Brain microvascular endothelial cell (primary cell): ENCODE measurements at regions not wholly inside any gene's neighbourhood (a gene's known extent, or its start where the extent isn't known, plus 50 kb on each side); places are given as distances from the start of the nearest gene placed in this dataset.
A peak's percentile ranks its signal among the peaks of the same experiment; 100 is the strongest.

Source experiments
- DNase-seq: peaks from one replicate; pipeline ENCODE4 v3.0.0-alpha.2; 2020
- H3K27ac ChIP-seq: fragments of 250-450 bp; sonication (Bioruptor Pico); 2 replicates; pipeline ENCODE4 v1.5.1; 2020; ENCODE audit warnings: mild to moderate bottlenecking, moderate library complexity
- H3K27me3 ChIP-seq: fragments of 250-450 bp; sonication (Bioruptor Pico); replicated peaks from 2 replicates; pipeline ENCODE4 v1.5.1; 2020; ENCODE audit warnings: mild to moderate bottlenecking
- H3K36me3 ChIP-seq: fragments of 250-450 bp; sonication (Bioruptor Pico); replicated peaks from 2 replicates; pipeline ENCODE4 v1.5.1; 2020; ENCODE audit warnings: mild to moderate bottlenecking
- H3K4me3 ChIP-seq: 2 replicates; pipeline ENCODE4 v1.5.1; 2011; ENCODE audit warnings: low read depth, mild to moderate bottlenecking, control low read depth, low read length, moderate library complexity
- in situ Hi-C: cut with HindIII; loops from 2 replicates; pipeline ENCODE4 v1.10.0; 2017; ENCODE audit warnings: low sequenced_read_pairs, low pct_ligation_motif_present
- TF ChIP-seq, protein P1 (sequence below): IDR thresholded peaks from 2 replicates; pipeline ENCODE4 v1.5.1; 2011; ENCODE audit warnings: low read depth, mild to moderate bottlenecking, moderate library complexity, low read length, control low read depth, inconsistent platforms; ENCODE audit errors: missing control alignments

DNA sequence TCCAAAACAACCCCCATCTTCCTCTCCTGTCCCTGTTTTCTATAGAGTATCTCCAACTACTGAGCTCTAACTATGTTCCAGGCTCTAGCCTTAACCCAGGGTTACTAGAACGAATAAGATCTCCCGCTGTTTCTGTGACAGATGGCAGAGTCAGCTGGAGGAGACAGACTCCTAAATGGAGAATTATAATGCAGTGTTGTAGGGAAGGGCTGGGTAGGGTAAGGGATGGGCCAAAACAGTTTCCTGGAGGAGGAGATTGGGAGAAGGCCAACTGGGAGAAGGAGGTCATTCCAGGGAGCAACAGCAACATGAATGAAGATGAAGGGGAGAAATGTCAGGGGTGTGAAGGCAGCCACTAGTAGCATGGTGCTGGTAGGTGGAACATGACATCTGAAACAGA is 73.4 kb upstream of the ANO4 start:
- no peak for DNase-seq
- no peak overlapping the region for H3K4me3 ChIP-seq
- no peak overlapping the region for H3K27ac ChIP-seq
- peaks cover 33% of the 10 kb centered on the region for H3K27me3 ChIP-seq
- in situ Hi-C loops = no loop called here
- TF ChIP-seq, protein P1, sequence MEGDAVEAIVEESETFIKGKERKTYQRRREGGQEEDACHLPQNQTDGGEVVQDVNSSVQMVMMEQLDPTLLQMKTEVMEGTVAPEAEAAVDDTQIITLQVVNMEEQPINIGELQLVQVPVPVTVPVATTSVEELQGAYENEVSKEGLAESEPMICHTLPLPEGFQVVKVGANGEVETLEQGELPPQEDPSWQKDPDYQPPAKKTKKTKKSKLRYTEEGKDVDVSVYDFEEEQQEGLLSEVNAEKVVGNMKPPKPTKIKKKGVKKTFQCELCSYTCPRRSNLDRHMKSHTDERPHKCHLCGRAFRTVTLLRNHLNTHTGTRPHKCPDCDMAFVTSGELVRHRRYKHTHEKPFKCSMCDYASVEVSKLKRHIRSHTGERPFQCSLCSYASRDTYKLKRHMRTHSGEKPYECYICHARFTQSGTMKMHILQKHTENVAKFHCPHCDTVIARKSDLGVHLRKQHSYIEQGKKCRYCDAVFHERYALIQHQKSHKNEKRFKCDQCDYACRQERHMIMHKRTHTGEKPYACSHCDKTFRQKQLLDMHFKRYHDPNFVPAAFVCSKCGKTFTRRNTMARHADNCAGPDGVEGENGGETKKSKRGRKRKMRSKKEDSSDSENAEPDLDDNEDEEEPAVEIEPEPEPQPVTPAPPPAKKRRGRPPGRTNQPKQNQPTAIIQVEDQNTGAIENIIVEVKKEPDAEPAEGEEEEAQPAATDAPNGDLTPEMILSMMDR = no peak
- no peaks in the 10 kb centered on the region for H3K36me3 ChIP-seq

DNA sequence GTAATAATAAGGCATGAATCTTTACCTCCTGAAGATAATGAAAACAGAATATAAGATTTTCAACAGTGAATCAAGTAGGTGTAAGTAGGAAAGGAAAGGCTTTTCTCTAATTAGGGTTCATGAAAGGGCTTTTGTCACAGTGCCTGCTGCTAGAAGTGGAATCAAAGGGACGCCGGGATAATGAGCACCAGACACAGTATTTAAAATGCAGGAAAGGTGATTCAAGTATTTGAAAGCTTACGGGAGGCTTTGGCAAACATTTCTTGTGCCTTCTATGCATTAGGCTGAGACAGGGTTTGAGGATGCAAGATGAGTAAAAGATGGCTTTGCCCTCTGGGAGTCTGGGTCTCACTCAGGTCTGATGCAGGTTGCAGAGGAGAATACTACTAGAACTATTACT is 70.5 kb upstream of the ANO4 start:
- Histone ChIP-seq H3K27ac (no peak overlapping the region), H3K4me3 (no peak overlapping the region), H3K36me3 (no peaks in the 10 kb centered on the region), H3K27me3 (peaks cover 5% of the 10 kb centered on the region)
- no peak for DNase-seq
- TF ChIP-seq, protein P1 = no peak
- in situ Hi-C loops = no loop called here

DNA sequence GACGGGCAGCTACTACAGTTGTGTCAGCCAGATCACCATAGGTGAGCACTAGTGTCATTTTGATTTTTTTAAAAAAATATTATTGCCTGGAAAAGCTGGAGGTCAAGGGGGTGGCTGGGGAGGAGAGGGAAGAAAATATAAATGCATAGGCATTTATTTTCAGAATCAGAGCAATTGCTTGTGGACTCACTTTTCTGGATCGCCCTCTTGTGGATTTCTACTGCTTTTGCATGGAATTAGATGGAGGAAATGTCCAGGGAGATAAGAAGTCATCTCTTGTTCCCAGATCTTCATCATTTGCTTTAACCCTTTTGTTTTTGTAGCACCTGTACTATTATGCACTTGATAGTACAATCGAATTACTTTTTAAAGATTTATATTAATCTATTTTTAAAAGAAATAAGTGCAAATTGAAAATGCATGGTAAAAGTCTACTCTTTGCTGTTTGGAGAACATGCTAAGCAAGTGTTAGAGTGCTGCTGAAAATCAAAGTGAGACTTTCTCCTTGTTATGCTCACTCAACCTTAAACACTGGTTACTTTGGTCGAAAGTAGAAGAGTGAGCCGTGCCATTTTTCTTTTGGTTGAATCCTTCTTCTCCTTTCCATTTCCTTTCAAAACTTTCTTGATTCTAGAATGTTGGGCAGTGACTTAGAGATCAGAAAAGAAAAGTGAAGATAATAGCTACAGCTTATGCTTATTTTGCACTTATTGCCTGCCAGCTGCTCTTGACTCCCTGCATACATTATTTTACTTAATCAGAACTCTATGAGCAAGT is 60.6 kb upstream of the ANO4 start:
- H3K27ac ChIP-seq = no peak overlapping the region
- H3K36me3 ChIP-seq = no peaks in the 10 kb centered on the region
- H3K4me3 ChIP-seq = no peak overlapping the region
- DNase-seq = no peak
- no peaks in the 10 kb centered on the region for H3K27me3 ChIP-seq
- in situ Hi-C loops = no loop called here
- TF ChIP-seq, protein P1 = peak; percentile 73

DNA sequence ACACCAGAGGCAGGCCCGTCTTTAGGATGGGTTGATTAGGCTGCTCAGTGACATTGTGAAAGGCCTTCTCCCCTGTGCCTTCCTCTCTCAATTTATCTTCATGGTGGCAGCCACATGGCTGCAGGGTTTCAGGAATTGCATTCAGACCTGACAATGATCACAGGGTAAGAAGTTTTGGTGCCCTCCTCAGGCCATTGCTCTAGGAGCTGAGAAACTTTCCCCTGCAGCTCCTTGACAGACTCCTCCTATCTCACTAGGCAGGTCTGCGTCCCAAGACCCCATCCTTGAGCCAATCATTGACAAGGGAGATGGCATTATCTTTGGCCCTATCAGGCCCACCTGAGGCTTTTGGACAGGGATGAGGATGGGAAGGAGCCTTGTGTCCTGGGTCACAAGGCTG is 57.4 kb upstream of the ANO4 start:
- H3K27ac ChIP-seq = no peak overlapping the region
- no peak for DNase-seq
- TF ChIP-seq, protein P1 = no peak
- no peak overlapping the region for H3K4me3 ChIP-seq
- in situ Hi-C loops = no loop called here
- no peaks in the 10 kb centered on the region for H3K27me3 ChIP-seq
- no peaks in the 10 kb centered on the region for H3K36me3 ChIP-seq

DNA sequence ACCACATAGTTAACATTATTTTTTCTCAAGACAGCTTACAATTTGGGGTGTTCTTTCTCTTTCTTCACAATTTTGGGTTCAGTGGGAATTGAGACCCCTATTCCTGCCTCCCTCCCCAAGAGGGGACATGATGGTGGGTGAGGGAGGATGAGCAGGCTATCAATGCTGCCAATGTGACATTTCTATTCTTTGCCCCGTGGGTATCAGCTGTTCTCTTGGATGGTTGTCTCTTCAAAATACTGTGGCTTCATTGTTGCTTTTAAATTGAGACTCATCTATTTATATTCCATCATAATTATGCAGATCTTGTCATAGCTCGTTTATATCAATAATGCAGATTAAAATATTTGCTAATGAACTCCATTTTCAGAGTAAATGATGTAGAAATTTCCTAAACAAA is 56.5 kb upstream of the ANO4 start:
- no peak overlapping the region for H3K4me3 ChIP-seq
- no peaks in the 10 kb centered on the region for H3K36me3 ChIP-seq
- TF ChIP-seq, protein P1 = no peak
- no peak overlapping the region for H3K27ac ChIP-seq
- DNase-seq = no peak
- H3K27me3 ChIP-seq = no peaks in the 10 kb centered on the region
- in situ Hi-C loops = no loop called here
